ENCODE measurements at regions not wholly inside any gene's neighbourhood (a gene's known extent, or its start where the extent isn't known, plus 50 kb on each side); places are given as distances from the start of the nearest gene placed in this dataset.

DNA sequence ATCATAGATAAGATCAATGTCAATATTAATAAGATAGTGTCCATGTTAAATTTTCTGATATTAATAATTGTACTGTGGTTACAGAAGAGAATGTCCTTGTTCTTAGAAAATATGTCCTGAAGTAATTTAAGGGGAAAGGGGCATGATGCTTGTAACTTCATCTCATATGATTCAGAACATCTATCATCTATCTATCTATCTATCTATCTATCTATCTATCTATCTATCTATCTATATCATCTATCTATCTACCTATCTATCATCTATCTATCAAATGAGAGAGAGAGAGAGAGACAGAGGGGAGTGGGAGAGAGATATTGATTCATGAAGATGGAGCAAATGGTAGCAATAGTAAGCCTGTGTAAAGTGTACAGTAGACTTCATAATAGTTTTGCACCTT is 124.8 kb upstream of the FAT1 start:
- TF ChIP-seq CTCF (IDR thresholded peaks at IDR 0.05) (no peak), POLR2A (IDR thresholded peaks at IDR 0.05) (no peak)
